Stimulated activated CD4-positive, alpha-beta T cell treated with anti-CD3 and anti-CD28 coated beads, Interleukin-12 subunit alpha, Interleukin-12 subunit beta, amount 100 ng/mL, for 24 hours (primary cell): ENCODE measurements at regions not wholly inside any gene's neighbourhood (a gene's known extent, or its start where the extent isn't known, plus 50 kb on each side); places are given as distances from the start of the nearest gene placed in this dataset.

Source experiments
- DNase-seq, 2 experiments: peaks; one replicate each; pipeline ENCODE4 v3.0.0-alpha.2; 2020; ENCODE audit warnings: low read depth in 2 of 2

DNA sequence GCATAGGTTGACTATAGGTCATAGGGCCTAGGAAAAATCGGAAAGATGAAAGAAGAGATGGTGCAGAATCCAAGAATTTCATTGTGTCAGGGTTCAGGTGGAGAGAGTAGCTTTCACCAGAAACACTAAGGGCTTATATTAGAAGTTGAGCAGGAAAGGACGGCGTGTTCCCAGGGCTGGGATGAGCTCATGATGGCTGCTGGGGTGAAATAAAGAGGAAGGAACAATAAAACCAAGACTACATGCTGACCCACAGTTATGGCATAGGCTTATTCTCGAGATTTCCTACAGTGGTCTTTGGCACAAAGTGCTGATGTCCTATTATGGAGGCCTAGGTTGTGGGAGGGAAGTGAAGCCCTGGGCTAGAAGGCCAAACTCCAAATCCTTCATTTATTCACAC, 195.8 kb downstream of the PTEN start:
- no peak for DNase-seq

DNA sequence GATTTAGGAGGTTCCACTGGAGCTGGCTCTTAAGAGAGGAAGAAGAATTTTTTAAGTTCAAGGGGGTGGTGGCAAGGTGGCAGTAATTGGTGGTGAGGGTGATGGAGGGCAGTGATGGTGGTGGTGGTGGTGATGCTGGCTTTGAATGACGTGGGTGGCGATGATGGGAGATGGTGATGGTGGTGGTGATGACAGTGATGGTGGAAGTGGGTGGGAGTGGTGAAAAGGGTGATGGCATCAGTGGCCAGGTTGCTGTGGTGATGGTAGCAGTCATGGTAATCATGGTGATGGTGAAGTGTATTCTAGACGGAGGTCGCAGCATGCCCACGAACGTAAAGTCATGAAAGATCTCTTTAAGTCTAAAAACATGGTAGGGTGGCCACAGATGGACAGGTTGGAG, 197.3 kb downstream of the PTEN start:
- no peak for DNase-seq

DNA sequence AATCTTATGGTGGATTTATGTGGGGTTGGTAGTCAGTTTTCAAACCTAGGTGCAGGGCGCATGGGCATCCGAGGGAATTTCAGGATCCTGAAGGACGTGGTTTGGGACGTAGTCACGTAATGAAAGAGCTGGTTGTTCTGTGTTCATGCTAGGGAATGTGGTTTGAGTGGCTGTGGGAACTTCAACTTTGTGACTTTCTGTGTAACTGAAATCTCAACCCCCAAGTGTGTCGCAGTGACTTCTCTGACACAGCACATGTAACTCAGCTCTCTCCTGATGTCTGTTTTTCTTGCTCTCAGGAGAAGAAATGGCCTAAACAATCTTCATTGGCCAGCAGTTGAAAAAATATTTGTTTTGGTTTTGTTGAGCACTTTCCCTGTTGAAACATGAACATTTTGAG, 199.0 kb downstream of the PTEN start:
- no peak for DNase-seq

DNA sequence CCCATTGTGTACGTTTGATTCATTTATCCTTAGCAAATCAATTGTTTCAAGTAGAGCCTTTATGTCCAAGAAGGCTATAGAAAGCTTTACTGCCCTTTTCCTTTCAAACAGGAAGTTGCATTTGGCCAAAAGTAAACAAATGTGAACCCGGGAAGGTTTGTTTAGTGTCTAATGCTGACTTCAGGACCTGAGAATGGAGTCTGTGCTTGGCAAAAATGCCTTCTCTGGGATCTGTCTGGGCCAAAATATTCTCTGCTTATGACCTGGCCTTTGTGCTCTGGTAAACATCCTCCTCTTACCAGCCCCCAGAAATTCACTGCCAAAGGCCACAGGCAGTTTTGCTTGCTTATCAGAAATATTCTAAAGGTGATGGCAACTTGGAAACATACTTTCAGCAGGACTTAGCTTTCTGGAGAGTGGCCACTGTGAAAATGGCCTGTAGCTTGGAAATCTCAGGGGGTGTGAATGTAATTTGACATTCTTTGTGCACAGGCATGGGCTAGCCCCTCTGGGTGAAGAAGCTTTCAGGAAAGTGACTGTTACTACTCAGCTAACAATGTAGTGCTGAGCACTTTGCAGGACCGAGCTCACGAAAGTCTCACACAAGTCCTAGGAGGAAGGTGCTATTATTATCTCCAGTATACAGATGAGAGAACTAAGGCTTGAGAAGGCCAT, 199.5 kb downstream of the PTEN start:
- DNase-seq, result no peak

GRCh38 chr10:88063861-88064557, 200.6 kb downstream of the PTEN start:
- no peak for DNase-seq

GRCh38 chr10:88064608-88065382, 201.4 kb downstream of the PTEN start:
- no peak for DNase-seq

DNA sequence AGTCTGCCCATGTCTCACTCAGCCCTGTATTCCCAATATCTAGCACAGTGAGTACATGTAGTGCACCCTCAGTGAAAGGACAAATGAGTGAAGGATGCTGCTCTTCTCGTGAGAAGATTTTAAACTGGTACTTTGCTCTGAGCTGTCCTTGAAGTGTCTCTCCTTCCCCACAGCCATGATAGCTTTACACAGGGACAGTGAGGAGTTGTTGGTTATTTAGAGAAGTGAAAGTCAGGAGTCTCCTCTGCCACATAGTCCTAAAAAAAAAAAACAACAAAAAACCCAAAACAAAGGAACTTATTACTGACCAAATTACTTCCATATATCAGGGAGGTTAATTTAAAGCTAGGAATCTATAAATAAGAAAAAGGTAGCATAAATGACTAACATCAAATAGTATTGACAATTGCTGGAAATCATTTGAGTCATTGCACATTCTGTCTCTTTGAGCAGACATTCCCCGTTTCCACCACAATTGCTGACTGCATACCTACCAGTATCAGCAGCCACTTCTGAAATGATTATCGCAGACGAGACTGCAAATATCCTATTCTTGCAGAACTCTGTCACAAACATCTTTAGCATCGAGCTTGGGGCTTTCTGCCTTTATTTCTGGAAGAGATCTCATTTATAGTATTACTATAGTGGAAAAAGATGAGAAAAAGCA, 202.1 kb downstream of the PTEN start:
- peak in 1 of 2 experiments; percentile 17 for DNase-seq

DNA sequence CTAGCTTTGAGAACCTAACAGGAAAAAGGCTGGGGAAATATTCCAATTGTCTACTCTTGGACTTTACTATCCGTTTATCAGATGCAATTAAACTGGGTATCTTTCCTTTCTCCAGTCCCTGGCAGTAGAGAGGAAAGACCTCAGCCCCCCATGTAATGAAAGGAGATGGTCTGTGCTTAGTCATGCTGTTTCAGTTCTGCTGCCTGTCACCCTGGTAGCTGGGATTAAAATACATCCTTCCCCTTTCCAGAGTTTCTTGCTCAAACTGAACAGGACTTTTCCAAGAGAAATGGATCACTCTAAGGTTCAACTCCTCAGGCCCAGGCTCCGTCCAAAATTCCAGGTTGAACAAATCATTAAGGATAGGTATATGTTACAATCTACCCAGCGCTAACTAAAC, 202.9 kb downstream of the PTEN start:
- DNase-seq, result no peak

GRCh38 chr10:88066876-88067275, 203.5 kb downstream of the PTEN start:
- DNase-seq, result no peak

DNA sequence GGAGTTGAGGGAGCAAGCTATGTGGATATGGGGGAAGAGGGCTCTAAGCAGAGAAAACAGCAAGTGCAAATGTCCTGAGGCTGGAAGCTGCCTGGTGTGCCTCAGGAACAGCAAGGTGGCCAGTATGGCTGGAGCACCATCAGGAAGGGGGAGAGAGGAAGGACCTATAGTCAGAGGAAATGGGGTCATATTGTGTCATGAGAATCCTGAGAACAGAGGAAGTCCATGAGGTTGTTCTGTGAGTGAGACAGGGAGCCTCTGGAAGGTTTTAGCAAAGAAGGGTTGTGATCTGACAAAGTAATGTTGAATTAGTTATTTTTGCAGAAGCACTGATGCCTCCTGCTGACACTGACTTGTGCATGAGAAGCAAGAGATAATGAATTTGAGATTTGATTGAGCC, 204.3 kb downstream of the PTEN start:
- DNase-seq, result no peak

DNA sequence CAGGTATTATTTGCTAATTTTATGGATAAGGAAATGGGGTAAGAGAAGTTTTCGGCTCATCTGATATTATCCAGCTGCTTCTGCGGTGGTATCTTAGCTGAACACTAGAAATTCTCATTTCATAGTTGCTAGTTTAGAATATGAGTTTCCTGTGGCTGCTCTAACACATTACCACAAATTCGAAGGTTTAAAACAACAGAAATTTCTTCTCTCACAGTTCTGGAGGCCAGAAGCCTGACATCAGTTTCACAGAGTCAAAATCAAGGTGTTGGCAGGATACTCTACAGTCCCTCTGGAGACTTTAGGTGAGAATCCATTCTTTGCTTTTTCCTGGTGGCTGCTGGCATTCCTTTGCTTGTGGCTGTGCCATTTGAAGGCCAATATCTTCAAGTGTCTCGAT, 205.9 kb downstream of the PTEN start:
- no peak for DNase-seq

DNA sequence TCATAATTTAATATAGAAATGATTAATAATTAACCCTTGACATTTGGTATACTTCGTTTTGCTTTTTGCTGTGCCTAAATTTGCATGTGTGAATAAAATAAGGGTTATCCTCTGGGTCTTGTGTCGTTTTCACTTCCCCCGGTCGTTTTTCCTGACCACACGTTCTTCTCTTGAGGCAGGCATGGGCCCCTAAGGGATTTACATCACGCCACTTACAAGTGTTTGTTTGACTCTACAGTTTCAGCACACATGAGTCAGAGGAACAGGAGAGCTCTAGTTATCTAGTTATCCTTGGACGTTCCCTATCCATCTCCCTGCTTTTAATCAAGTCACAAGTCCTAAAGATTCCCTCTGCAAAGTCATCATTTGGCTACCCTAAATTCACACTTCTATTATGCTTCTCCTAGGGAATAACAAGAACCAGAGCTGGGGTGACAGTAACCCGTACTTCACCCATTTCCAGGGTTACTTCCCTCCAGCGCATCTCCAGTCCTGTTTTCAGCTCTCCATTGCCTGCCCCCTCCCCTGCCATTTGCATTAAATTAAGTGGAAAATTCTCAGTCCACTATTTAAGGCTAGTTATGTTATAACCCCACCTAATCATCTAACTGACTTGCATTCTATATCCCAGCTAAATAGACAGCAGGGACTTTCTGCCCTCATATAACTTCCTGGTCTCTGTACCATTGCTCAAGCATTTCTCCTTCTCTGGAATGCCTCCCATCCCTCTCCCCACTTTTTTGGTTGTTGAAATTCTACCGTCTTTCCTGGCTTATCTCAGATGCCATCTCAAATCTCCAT, 206.9 kb downstream of the PTEN start:
- no peak for DNase-seq

DNA sequence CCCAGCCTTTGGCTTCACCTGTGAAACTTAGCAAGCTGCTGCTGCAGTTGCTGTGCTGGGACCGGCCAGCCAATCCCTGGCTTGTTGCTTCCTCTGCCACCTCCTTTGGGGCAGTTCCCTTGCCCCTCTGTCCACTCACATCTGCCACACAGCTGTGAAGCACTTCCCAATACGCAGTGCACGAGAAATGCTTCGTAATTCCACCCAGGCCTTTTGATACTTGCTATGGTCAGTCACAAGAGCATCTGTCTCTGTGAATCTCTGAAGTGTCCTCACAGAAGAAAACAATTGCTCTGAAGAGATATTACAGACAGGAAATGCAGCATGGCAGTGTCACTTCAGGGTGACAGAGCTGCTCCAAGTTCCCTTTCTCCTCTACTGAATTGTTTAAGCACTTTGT, 208.5 kb downstream of the PTEN start:
- no peak for DNase-seq

GRCh38 chr10:88073682-88074081, 210.3 kb downstream of the PTEN start:
- DNase-seq, result no peak

GRCh38 chr10:88074971-88075370, 211.5 kb downstream of the PTEN start:
- DNase-seq, result no peak

- no peak for DNase-seq
Measured at GRCh38 chr10:88076027-88076880, 212.8 kb downstream of the PTEN start.

GRCh38 chr10:88077977-88078376, 214.6 kb downstream of the PTEN start:
- DNase-seq, result no peak

- no peak for DNase-seq
Measured at GRCh38 chr10:88080213-88080612, 216.8 kb downstream of the PTEN start.

DNA sequence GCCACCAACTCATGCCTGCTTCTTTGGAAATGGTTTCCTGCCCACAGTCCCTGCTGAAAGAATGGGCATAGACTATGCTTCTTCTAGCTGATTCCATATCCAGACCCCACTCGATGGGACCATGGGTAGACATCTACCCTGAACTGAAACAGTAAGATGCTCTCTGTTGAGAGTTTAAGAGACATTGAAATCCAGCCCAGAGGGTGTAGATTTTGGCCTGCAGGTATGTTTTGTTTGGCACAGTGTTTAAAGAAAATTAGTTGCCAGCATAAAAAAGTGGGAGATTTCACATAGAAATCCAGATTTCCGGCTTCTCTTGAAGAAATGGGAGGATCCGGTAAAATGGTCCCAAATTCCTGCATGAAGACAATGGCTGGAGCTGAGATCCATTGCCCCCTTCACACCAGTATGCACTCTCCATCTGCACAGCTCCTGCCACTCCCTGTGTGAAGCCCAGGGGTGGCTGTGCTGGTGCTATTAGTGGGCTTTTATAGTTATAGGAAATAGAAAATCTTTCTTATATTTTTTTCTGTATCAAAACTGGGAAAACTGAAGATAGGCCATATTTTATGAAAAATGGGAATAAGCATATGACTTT, 218.1 kb downstream of the PTEN start:
- no peak for DNase-seq

GRCh38 chr10:88082391-88082790, 219.0 kb downstream of the PTEN start:
- no peak for DNase-seq
